ENCODE measurements at regions not wholly inside any gene's neighbourhood (a gene's known extent, or its start where the extent isn't known, plus 50 kb on each side); places are given as distances from the start of the nearest gene placed in this dataset.

- ChIA-PET POLR2A (no interaction called here), CTCF (interaction anchor here (0.5 to 4.5 kb wide), 17 partner anchors 9 to 850 kb away, joined by 3 to 38 read pairs (median 5); no protein-coding TSS in a partner anchor)
- H3K4me3 ChIP-seq (ENCODE audit: low read depth, low read length) = no peak overlapping the region
- no peak overlapping the region for H3K27ac ChIP-seq (ENCODE audit: extremely low read depth, low read depth, low read length)
- peaks cover 13% of the 10 kb centered on the region for H3K4me1 ChIP-seq (ENCODE audit: control insufficient read depth, insufficient read depth, low read length)
- no peaks in the 10 kb centered on the region for H3K9me3 ChIP-seq (ENCODE audit: control insufficient read depth, insufficient read depth, low read depth, low read length)
- TF ChIP-seq ZNF777 (tag by site-specific recombination; IDR thresholded peaks at IDR 0.05; ENCODE audit: borderline replicate concordance) = no peak
- TF ChIP-seq PRDM6 (tag by site-specific recombination; IDR thresholded peaks at IDR 0.05) = peak; percentile 50
- H3K36me3 ChIP-seq (ENCODE audit: control insufficient read depth in 2 of 2, insufficient read depth in 1 of 2, low read length in 2 of 2) = no peaks in the 10 kb centered on the region
These were observed 202.0 kb upstream of the GMDS start for GRCh38 chr6:2447318-2447920.

- ChIA-PET CTCF (interaction anchor here (0.5 to 1.9 kb wide), 4 partner anchors 9 to 410 kb away, joined by 3 to 7 read pairs (median 3); no protein-coding TSS in a partner anchor), POLR2A (no interaction called here)
- no peak for TF ChIP-seq ZNF664 (tag by site-specific recombination; IDR thresholded peaks at IDR 0.05)
- no peak for TF ChIP-seq ZNF747 (tag by site-specific recombination; IDR thresholded peaks at IDR 0.05)
- no peak for TF ChIP-seq ZSCAN4 (tag by site-specific recombination; IDR thresholded peaks at IDR 0.05)
- Histone ChIP-seq H3K9me3 (ENCODE audit: control insufficient read depth, insufficient read depth, low read depth, low read length) (no peaks in the 10 kb centered on the region), H3K4me1 (ENCODE audit: control insufficient read depth, insufficient read depth, low read length) (peaks cover 3% of the 10 kb centered on the region; the same call in 1 of the 2 replicates), H3K27ac (ENCODE audit: extremely low read depth, low read depth, low read length) (no peak overlapping the region), H3K36me3 (ENCODE audit: control insufficient read depth in 2 of 2, insufficient read depth in 1 of 2, low read length in 2 of 2) (no peaks in the 10 kb centered on the region), H3K4me3 (ENCODE audit: low read depth, low read length) (no peak overlapping the region)
These were observed 196.4 kb upstream of the GMDS start for GRCh38 chr6:2441601-2442475.

GRCh38 chr6:2440516-2440915 lies 195.1 kb upstream of the GMDS start:
- POLR2A ChIA-PET = no interaction called here
- no peak for TF ChIP-seq TCF7L2 (IDR thresholded peaks at IDR 0.05; ENCODE audit: borderline replicate concordance, low read depth, low read length)
- no peak for TF ChIP-seq ZNF560 (tag by site-specific recombination; IDR thresholded peaks at IDR 0.05; ENCODE audit: borderline replicate concordance)
- TF ChIP-seq ZBTB48 (tag by site-specific recombination; IDR thresholded peaks at IDR 0.05) = no peak
- no peak for TF ChIP-seq ZNF521 (tag by site-specific recombination; IDR thresholded peaks at IDR 0.05)
- no peak for TF ChIP-seq MZF1 (tag by site-specific recombination; IDR thresholded peaks at IDR 0.05; ENCODE audit: borderline replicate concordance)
- no peak for TF ChIP-seq ZNF394 (tag by site-specific recombination; IDR thresholded peaks at IDR 0.05; ENCODE audit: borderline replicate concordance)
- no peak for TF ChIP-seq GLIS2 (tag by site-specific recombination; IDR thresholded peaks at IDR 0.05)
- TF ChIP-seq ZNF692 (tag by site-specific recombination; IDR thresholded peaks at IDR 0.05) = no peak
- TF ChIP-seq ZNF398 (tag by site-specific recombination; IDR thresholded peaks at IDR 0.05) = no peak
- no peaks in the 10 kb centered on the region for H3K36me3 ChIP-seq (ENCODE audit: control insufficient read depth in 2 of 2, insufficient read depth in 1 of 2, low read length in 2 of 2)
- CTCF ChIA-PET = interaction anchor here (0.8 to 5.0 kb wide), 3 partner anchors 8 to 255 kb away, joined by 3 to 35 read pairs (median 3); no protein-coding TSS in a partner anchor
- no peaks in the 10 kb centered on the region for H3K9me3 ChIP-seq (ENCODE audit: control insufficient read depth, insufficient read depth, low read depth, low read length)
- no peak overlapping the region for H3K4me3 ChIP-seq (ENCODE audit: low read depth, low read length)
- no peak overlapping the region for H3K27ac ChIP-seq (ENCODE audit: extremely low read depth, low read depth, low read length)
- peaks cover 3% of the 10 kb centered on the region; the same call in 1 of the 2 replicates for H3K4me1 ChIP-seq (ENCODE audit: control insufficient read depth, insufficient read depth, low read length)
